ENCODE measurements at regions not wholly inside any gene's neighbourhood (a gene's known extent, or its start where the extent isn't known, plus 50 kb on each side); places are given as distances from the start of the nearest gene placed in this dataset.

- 66% methylated on average over 3 of the region's 3 CpGs for WGBS
- Histone ChIP-seq H3K36me3 (no peaks in the 10 kb centered on the region), H3K27ac (replicated peaks in 1 of 4) (no peak overlapping the region), H3K4me1 (peaks cover 0 to 5% (median 0%) of the 10 kb centered on the region in 4 donors), H3K27me3 (no peaks in the 10 kb centered on the region), H3K4me3 (no peak overlapping the region), H3K9me3 (no peaks in the 10 kb centered on the region)
- TF ChIP-seq EP300 (IDR thresholded peaks at IDR 0.05): no peak
- no peak for TF ChIP-seq CTCF (IDR thresholded peaks at IDR 0.05)
- no peak for TF ChIP-seq POLR2A (IDR thresholded peaks at IDR 0.05; ENCODE audit: low read depth)
- TF ChIP-seq POLR2AphosphoS5 (IDR thresholded peaks at IDR 0.05): no peak
- intact Hi-C loops (cut with DNase I): no loop called here
- DNase-seq (ENCODE audit: extremely low spot score): no peak
Observed at GRCh38 chr16:9677301-9677653, 505.0 kb downstream of the GRIN2A start.

GRCh38 chr16:9679213-9679767 is 502.9 kb downstream of the GRIN2A start:
- intact Hi-C loops (cut with DNase I): no loop called here
- 39% methylated on average over 11 of the region's 11 CpGs for WGBS
- no peaks in the 10 kb centered on the region for H3K27me3 ChIP-seq

GRCh38 chr16:9680019-9680655 is 502.1 kb downstream of the GRIN2A start:
- no peak for TF ChIP-seq CTCF (IDR thresholded peaks at IDR 0.05)
- no peak for TF ChIP-seq POLR2AphosphoS5 (IDR thresholded peaks at IDR 0.05)
- no peak for TF ChIP-seq POLR2A (IDR thresholded peaks at IDR 0.05; ENCODE audit: low read depth)
- TF ChIP-seq EP300 (IDR thresholded peaks at IDR 0.05): no peak
- no peak for DNase-seq (ENCODE audit: extremely low spot score)
- Histone ChIP-seq H3K27me3 (no peaks in the 10 kb centered on the region), H3K4me3 (no peak overlapping the region), H3K4me1 (peaks cover 0 to 5% (median 0%) of the 10 kb centered on the region in 4 donors), H3K27ac (replicated peaks in 1 of 4) (no peak overlapping the region), H3K9me3 (peaks cover 0 to 13% (median 9%) of the 10 kb centered on the region in 4 donors), H3K36me3 (no peaks in the 10 kb centered on the region)
- WGBS: 55% methylated on average over 7 of the region's 7 CpGs
- intact Hi-C loops (cut with DNase I): no loop called here

More at GRCh38 chr16:9679213-9679767, 502.9 kb downstream of the GRIN2A start:
- Histone ChIP-seq H3K4me3 (no peak overlapping the region), H3K27ac (replicated peaks in 1 of 4) (no peak overlapping the region), H3K9me3 (peaks cover 0 to 12% (median 9%) of the 10 kb centered on the region in 4 donors), H3K4me1 (peaks cover 0 to 5% (median 0%) of the 10 kb centered on the region in 4 donors), H3K36me3 (no peaks in the 10 kb centered on the region)
- TF ChIP-seq CTCF (IDR thresholded peaks at IDR 0.05) (no peak), POLR2AphosphoS5 (IDR thresholded peaks at IDR 0.05) (no peak), POLR2A (IDR thresholded peaks at IDR 0.05; ENCODE audit: low read depth) (no peak), EP300 (IDR thresholded peaks at IDR 0.05) (no peak)
- no peak for DNase-seq (ENCODE audit: extremely low spot score)

GRCh38 chr16:9680968-9681367 is 501.3 kb downstream of the GRIN2A start:
- intact Hi-C loops (cut with DNase I): no loop called here
- H3K27me3 ChIP-seq: no peaks in the 10 kb centered on the region
- no peaks in the 10 kb centered on the region for H3K36me3 ChIP-seq
- H3K4me3 ChIP-seq: no peak overlapping the region
- TF ChIP-seq POLR2A (IDR thresholded peaks at IDR 0.05; ENCODE audit: low read depth) (no peak), EP300 (IDR thresholded peaks at IDR 0.05) (no peak), POLR2AphosphoS5 (IDR thresholded peaks at IDR 0.05) (no peak), CTCF (IDR thresholded peaks at IDR 0.05) (no peak)
- H3K4me1 ChIP-seq: peaks cover 0 to 5% (median 0%) of the 10 kb centered on the region in 4 donors
- WGBS: 86% methylated on average over 2 of the region's 2 CpGs
- H3K9me3 ChIP-seq: peaks cover 0 to 13% (median 9%) of the 10 kb centered on the region in 4 donors
- H3K27ac ChIP-seq (replicated peaks in 1 of 4): no peak overlapping the region
- DNase-seq (ENCODE audit: extremely low spot score): no peak
